ENCODE measurements at regions not wholly inside any gene's neighbourhood (a gene's known extent, or its start where the extent isn't known, plus 50 kb on each side); places are given as distances from the start of the nearest gene placed in this dataset.

GRCh38 chr5:124883681-124884080 is 137.2 kb upstream of the ZNF608 start:
- no peak for TF ChIP-seq CTCF (IDR thresholded peaks at IDR 0.05; ENCODE audit: insufficient read depth, low read depth, low read length)
- no peak for DNase-seq (ENCODE audit: low read depth)
- no peak overlapping the region for H3K4me3 ChIP-seq (ENCODE audit: low read depth, low read length)

- DNase-seq (ENCODE audit: low read depth) = no peak
- H3K4me3 ChIP-seq (ENCODE audit: low read depth, low read length) = no peak overlapping the region
- TF ChIP-seq CTCF (IDR thresholded peaks at IDR 0.05; ENCODE audit: insufficient read depth, low read depth, low read length) = no peak
Observed at GRCh38 chr5:124884114-124884513, 137.7 kb upstream of the ZNF608 start.

GRCh38 chr5:124885490-124885889 is 139.1 kb upstream of the ZNF608 start:
- H3K4me3 ChIP-seq (ENCODE audit: low read depth, low read length) = no peak overlapping the region
- no peak for TF ChIP-seq CTCF (IDR thresholded peaks at IDR 0.05; ENCODE audit: insufficient read depth, low read depth, low read length)
- no peak for DNase-seq (ENCODE audit: low read depth)

GRCh38 chr5:124887223-124887622 is 140.8 kb upstream of the ZNF608 start:
- no peak for DNase-seq (ENCODE audit: low read depth)
- no peak for TF ChIP-seq CTCF (IDR thresholded peaks at IDR 0.05; ENCODE audit: insufficient read depth, low read depth, low read length)
- H3K4me3 ChIP-seq (ENCODE audit: low read depth, low read length) = no peak overlapping the region

- no peak overlapping the region for H3K4me3 ChIP-seq (ENCODE audit: low read depth, low read length)
- no peak for DNase-seq (ENCODE audit: low read depth)
- peak; percentile 17 for TF ChIP-seq CTCF (IDR thresholded peaks at IDR 0.05; ENCODE audit: insufficient read depth, low read depth, low read length)
Observed at GRCh38 chr5:124888050-124888506, 141.6 kb upstream of the ZNF608 start.

GRCh38 chr5:124888622-124889485 is 142.4 kb upstream of the ZNF608 start:
- DNase-seq (ENCODE audit: low read depth) = no peak
- TF ChIP-seq CTCF (IDR thresholded peaks at IDR 0.05; ENCODE audit: insufficient read depth, low read depth, low read length) = no peak
- H3K4me3 ChIP-seq (ENCODE audit: low read depth, low read length) = no peak overlapping the region

- H3K4me3 ChIP-seq (ENCODE audit: low read depth, low read length) = no peak overlapping the region
- TF ChIP-seq CTCF (IDR thresholded peaks at IDR 0.05; ENCODE audit: insufficient read depth, low read depth, low read length) = no peak
- DNase-seq (ENCODE audit: low read depth) = no peak
Observed at GRCh38 chr5:124889486-124889825, 143.0 kb upstream of the ZNF608 start.

All from fibroblast of villous mesenchyme (primary cell).